Endothelial cell of hepatic sinusoid (primary cell): ENCODE measurements at regions not wholly inside any gene's neighbourhood (a gene's known extent, or its start where the extent isn't known, plus 50 kb on each side); places are given as distances from the start of the nearest gene placed in this dataset.

Experiments used
- in situ Hi-C: cut with HindIII; loops from 2 replicates; pipeline ENCODE4 v1.10.0; 2017; ENCODE audit warnings: low sequenced_read_pairs

- in situ Hi-C loops = no loop called here
Observed at GRCh38 chr12:119245904-119246494, 67.3 kb downstream of the HSPB8 start.

- in situ Hi-C loops = no loop called here
Observed at GRCh38 chr12:119247007-119247719, 68.4 kb downstream of the HSPB8 start.

- in situ Hi-C loops = no loop called here
Observed at GRCh38 chr12:119247720-119248043, 69.0 kb downstream of the HSPB8 start.

GRCh38 chr12:119249383-119250155 lies 70.8 kb downstream of the HSPB8 start:
- in situ Hi-C loops = no loop called here

DNA sequence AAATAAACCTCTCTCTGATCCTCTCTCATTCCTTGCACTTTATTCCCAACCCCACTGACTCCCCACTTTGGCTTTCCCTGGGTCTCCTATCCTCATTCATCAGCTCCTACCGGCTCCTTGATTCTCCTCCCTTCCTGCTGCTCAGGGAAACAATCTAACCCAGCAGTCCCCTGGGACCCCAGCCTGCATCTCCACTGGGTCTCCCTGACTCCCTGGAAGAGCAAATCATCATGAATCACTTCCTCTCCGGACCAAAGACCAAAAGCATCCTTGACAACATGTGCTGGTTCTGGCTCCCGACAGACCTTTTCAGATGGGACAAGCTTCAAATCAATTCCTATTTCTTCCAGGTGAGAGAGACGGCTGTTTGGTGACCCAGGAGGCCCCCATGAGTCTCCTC lies 76.6 kb downstream of the HSPB8 start:
- in situ Hi-C loops = loop anchor here (5.0 kb wide), 1 partner anchor 38 kb away; no protein-coding TSS in a partner anchor

DNA sequence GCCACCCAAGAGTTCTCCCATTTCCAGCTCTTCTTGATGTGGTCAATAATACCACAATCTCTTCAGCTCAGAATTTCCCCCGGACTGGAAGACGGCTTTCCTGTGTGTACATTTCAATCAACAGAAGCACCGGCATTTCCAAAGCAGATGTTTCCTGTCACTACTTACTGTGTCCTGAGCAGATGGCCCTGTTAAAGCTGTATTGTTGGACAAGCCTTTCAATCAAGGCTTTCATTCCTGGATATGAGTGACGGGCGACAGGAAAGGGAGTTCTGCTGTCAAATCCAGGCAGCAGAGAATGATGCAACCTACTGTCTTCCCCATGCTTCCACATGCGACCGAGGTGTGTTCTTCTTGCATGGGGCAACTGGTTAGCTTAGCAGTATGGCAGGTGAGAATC lies 76.4 kb upstream of the CCDC60 start:
- in situ Hi-C loops = loop anchor here (5.0 kb wide), 1 partner anchor 41 kb away; no protein-coding TSS in a partner anchor

DNA sequence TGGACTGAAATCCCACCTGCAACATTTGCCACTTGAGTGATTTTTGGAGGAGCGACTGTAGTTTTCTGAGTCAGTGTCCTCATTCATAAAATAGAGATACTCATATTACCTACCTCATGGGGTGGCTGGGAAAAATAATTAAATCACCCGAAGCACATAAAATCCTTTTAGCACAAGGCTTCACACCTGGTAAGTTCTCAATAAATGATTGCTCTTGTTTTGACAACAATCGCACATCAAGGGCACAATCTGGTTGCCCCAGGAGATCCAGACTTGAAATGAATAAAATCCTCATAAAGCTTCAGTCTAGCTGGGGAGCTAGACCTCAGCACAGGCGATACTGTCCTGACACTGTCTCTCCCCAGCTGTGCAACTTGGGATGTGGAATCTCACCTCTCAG lies 76.0 kb upstream of the CCDC60 start:
- in situ Hi-C loops = loop anchor here (5.0 kb wide), 1 partner anchor 41 kb away; no protein-coding TSS in a partner anchor

GRCh38 chr12:119259484-119259883 lies 75.0 kb upstream of the CCDC60 start:
- in situ Hi-C loops = loop anchor here (5.0 kb wide), 1 partner anchor 42 kb away; no protein-coding TSS in a partner anchor

GRCh38 chr12:119262388-119262787 lies 72.1 kb upstream of the CCDC60 start:
- in situ Hi-C loops = no loop called here

DNA sequence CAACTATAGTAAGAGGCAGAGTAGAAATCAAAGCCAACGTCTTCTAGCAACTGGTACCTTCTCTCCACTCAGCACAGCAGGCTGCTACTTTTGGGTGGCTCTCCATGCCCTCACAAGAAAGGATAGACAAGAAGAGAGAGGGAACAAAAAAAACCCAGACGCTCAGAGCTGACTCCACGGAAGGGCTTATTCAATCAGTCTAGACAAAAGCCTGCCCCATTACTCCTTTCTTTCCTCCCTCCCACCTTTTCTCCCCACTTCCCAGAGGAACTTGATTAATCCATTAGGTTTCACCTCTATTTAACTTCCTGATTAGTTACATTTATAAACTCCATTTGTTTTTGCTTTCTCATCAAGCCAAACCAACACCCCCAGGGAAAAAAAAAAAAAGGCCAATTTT lies 71.1 kb upstream of the CCDC60 start:
- in situ Hi-C loops = no loop called here

GRCh38 chr12:119266963-119267362 lies 67.6 kb upstream of the CCDC60 start:
- in situ Hi-C loops = no loop called here

DNA sequence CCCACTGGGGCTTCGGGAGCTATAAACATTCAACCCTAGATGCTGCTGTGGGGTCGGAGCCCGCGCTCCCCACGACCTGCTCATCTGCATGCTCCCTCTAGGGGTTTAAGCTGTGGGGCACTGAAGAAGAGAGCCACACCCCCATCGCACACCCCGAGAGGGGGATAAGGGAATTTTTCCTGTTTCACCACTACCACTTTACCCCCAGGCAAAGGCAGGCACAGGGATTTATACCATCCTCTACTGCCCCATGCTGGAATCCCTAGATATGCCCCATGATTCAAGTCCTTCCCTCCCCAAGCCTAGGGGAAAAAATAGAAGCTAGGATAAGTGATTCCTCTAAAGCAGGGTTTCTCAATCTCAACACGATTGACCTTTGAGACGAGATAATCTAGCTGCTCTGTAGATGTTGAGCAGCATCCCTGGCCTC lies 59.9 kb upstream of the CCDC60 start:
- in situ Hi-C loops = no loop called here

DNA sequence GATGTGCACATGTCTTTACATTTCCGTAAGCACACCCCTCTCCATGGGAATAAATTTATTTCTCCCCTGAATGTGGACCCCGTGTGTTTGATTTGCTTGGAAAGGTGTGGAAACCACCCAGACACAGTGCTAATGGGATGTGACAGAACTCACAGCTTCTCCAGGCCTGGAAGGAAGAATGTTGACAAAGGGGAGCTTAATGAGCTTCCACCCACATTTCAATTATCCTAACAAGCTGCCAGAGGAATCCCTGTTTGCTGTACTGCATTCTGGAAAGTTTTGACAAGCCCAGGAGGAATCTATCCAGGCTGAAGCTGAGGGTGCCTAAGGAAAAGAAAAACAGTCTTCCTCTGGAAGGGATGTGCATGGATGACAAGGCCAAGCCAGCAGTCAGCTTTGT lies 51.2 kb upstream of the CCDC60 start:
- in situ Hi-C loops = no loop called here
